Heart left ventricle (tissue), 13 donors: ENCODE measurements at regions not wholly inside any gene's neighbourhood (a gene's known extent, or its start where the extent isn't known, plus 50 kb on each side); places are given as distances from the start of the nearest gene placed in this dataset.

Source experiments
- CTCF ChIP-seq, 12 donors: fragments of 200-600 bp; sonication (generic) in 4 of 12; IDR thresholded peaks; one replicate each; pipeline versions ENCODE4 v1.5.0 to v1.8.0; 2018 to 2022; ENCODE audit warnings: antibody characterized with exemption in 12 of 12, mild to moderate bottlenecking in 5 of 12
- POLR2A ChIP-seq, 2 donors: fragments of 450-650 bp; IDR thresholded peaks; one replicate each; pipeline ENCODE4 v1.6.1; 2017; ENCODE audit warnings: antibody characterized with exemption in 2 of 2, mild to moderate bottlenecking in 2 of 2, moderate library complexity in 2 of 2
- donor health status: ischemic (EF 13 %, LVEDD 7.1; RV severe dilation, severe dysfunction).
- donor health status: DM: no; HTN: yes; CAD: no.
- donor health status: DM: no; HTN: no; CAD: no.
- donor health status: ischemic (EF 25% LVEDD 6.9; RV normal size, moderate dysfunction).
- donor health status: ischemic (EF 25% LVEDD 5.7; RV mildly dilated, moderate dysfunction).
- donor health status: ischemic (EF 35%, LVEDD 5.7; RV mildly dilated, moderate dysfunction).
- donor health status: nonischemic (EF 11% LVEDD 7.7; RV severe dilation, severe dysfunction).
- donor health status: DM: yes; HTN: yes; CAD: no.
- donor health status: PGD.
- donor health status: ischemic (EF 29% LVEDD 5.4; RV normal size, mild dysfunction).
- donor health status: nonischemic (EF 23%, LVEDD 6.1; RV moderate dilation, normal function).

GRCh38 chr11:69241075-69241740 lies 52.7 kb upstream of the MYEOV start:
- TF ChIP-seq CTCF (IDR thresholded peaks at IDR 0.05) (no peak), POLR2A (IDR thresholded peaks at IDR 0.05) (no peak)
